ENCODE measurements at regions not wholly inside any gene's neighbourhood (a gene's known extent, or its start where the extent isn't known, plus 50 kb on each side); places are given as distances from the start of the nearest gene placed in this dataset.
"Not testable (repeated sequence)": the region's sequence is repeated elsewhere in the genome, so short reads cannot be mapped to it uniquely, and the experiment has no call there.

DNA sequence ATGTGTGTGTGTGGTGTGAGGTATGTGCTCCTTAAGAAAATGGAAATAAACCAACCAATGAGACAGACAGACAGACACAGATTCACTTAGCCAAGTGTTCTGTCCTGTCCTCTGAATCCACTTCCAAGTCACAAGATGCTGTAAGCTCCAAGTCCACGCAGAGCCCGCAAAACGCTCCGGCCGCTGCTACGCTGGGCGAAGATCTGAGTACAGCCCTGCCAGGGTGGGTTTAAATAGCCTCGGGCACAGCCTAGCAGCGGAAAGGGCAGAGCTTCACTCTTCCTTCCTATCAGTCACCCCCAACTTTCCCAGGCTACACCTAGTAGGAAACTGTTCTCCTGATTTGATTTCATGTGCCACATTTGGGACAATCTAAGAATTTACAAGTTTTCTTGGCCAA is 121.2 kb upstream of the ANKRD30BL start:
- no peak for DNase-seq
- Mint-ChIP-seq H3K27me3 (ENCODE audit: low read depth, poor library complexity) (peaks cover 2% of the 10 kb centered on the region), H3K9me3 (peaks cover 30% of the 10 kb centered on the region), H3K4me3 (no peak overlapping the region), H3K4me1 (no peaks in the 10 kb centered on the region), H3K27ac (no peak overlapping the region), H3K36me3 (ENCODE audit: low read depth) (no peaks in the 10 kb centered on the region)
- TF ChIP-seq, protein P1, sequence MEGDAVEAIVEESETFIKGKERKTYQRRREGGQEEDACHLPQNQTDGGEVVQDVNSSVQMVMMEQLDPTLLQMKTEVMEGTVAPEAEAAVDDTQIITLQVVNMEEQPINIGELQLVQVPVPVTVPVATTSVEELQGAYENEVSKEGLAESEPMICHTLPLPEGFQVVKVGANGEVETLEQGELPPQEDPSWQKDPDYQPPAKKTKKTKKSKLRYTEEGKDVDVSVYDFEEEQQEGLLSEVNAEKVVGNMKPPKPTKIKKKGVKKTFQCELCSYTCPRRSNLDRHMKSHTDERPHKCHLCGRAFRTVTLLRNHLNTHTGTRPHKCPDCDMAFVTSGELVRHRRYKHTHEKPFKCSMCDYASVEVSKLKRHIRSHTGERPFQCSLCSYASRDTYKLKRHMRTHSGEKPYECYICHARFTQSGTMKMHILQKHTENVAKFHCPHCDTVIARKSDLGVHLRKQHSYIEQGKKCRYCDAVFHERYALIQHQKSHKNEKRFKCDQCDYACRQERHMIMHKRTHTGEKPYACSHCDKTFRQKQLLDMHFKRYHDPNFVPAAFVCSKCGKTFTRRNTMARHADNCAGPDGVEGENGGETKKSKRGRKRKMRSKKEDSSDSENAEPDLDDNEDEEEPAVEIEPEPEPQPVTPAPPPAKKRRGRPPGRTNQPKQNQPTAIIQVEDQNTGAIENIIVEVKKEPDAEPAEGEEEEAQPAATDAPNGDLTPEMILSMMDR (IDR thresholded peaks at IDR 0.05): no peak

DNA sequence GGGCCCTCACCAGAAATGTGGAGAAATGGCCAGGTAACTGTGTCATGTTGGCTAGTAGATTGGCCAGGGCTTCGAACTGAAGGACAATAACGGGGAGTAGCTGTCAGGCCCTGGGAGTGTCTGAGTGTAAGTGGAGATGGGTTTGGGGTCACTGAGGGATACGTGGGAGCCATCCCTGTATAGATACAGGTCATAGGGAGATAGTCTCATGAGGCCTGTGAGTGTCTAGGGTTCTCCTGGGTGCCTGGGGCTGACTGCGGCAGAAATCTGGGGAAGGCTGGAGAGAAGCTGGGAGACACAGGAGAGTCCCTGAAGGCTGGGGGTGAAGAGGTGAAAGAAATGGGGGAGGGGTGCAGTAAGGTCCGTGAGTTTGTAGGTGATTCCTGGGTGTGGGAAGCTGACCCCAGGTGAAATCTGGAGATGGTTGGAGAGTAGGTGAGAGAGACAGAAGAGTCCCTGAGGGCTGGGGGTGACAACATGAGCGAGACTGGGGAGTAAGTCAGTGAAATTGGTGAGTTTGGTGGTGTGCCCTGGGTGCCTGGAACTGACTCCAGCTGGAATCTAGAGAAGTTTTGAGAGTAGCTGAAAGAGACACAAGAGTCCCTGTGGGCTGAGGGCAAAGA is 124.6 kb upstream of the ANKRD30BL start:
- not testable (repeated sequence) for H3K27ac Mint-ChIP-seq; H3K4me1 Mint-ChIP-seq; H3K4me3 Mint-ChIP-seq; H3K36me3 Mint-ChIP-seq (ENCODE audit: low read depth); H3K27me3 Mint-ChIP-seq (ENCODE audit: low read depth, poor library complexity); DNase-seq; H3K9me3 Mint-ChIP-seq

DNA sequence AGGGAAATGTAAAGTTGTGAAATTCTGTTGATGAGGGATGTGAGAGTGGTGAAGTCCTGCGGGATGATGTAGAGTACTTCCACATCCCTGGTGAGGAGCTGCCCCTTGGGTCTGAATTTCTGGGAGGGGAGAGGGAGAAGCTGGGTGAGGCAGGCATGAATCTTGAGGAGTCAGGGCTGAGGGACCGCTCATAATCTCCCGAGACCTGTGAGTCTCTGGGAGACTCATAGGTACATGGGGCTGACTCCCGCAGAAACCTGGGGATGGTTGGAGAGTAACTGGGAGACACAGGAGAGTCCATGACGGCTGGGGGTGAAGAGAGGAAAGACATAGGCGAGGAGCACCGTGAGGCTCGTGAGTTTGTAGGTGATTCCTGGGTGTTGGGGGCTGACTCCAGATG is 126.2 kb upstream of the ANKRD30BL start:
- not testable (repeated sequence) for H3K4me1 Mint-ChIP-seq; DNase-seq; H3K36me3 Mint-ChIP-seq (ENCODE audit: low read depth); H3K4me3 Mint-ChIP-seq; H3K27ac Mint-ChIP-seq; H3K9me3 Mint-ChIP-seq; H3K27me3 Mint-ChIP-seq (ENCODE audit: low read depth, poor library complexity)

DNA sequence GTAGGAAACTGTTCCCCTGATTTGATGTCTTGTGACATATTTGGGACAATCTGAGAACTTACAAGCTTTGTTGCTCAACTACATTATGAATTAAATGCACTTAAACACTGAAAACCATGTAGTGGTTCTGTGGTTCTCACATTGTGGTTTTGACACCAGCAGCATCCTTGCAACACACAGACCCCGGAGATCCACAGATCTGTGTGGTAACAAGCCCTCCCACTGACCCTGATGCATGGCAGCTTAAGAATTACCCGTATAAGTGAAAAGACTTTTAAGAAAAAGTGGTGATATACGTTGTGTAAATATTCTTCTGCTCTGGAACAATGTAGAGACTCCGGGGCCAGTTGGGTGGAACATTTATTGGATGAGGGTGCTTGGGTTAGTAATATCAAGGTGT is 127.4 kb upstream of the ANKRD30BL start:
- H3K9me3 Mint-ChIP-seq; H3K36me3 Mint-ChIP-seq (ENCODE audit: low read depth); H3K4me1 Mint-ChIP-seq; DNase-seq; H3K4me3 Mint-ChIP-seq; H3K27me3 Mint-ChIP-seq (ENCODE audit: low read depth, poor library complexity); H3K27ac Mint-ChIP-seq: not testable (repeated sequence)

DNA sequence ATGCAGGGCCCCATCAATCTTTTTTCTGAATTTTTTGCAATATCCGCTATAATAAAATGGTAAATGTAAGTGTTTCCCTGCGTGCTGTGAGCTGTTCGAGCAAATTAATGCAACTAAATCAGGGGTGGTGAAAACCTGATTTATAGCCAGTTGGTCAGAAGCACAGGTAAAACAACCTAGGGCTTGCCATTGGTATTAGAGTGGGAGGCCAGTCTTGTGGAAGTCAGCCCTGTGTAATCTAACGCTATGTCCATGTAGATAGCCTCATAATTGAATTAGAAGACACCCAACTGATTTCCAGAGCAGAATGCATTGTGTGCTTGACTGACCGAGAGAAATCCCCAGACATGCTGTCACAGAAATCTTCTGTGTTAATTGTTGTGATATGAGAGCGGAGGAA is 126.8 kb upstream of the GPR39 start:
- H3K4me1 Mint-ChIP-seq; H3K27ac Mint-ChIP-seq; H3K9me3 Mint-ChIP-seq; H3K4me3 Mint-ChIP-seq; DNase-seq; H3K36me3 Mint-ChIP-seq (ENCODE audit: low read depth); H3K27me3 Mint-ChIP-seq (ENCODE audit: low read depth, poor library complexity): not testable (repeated sequence)

DNA sequence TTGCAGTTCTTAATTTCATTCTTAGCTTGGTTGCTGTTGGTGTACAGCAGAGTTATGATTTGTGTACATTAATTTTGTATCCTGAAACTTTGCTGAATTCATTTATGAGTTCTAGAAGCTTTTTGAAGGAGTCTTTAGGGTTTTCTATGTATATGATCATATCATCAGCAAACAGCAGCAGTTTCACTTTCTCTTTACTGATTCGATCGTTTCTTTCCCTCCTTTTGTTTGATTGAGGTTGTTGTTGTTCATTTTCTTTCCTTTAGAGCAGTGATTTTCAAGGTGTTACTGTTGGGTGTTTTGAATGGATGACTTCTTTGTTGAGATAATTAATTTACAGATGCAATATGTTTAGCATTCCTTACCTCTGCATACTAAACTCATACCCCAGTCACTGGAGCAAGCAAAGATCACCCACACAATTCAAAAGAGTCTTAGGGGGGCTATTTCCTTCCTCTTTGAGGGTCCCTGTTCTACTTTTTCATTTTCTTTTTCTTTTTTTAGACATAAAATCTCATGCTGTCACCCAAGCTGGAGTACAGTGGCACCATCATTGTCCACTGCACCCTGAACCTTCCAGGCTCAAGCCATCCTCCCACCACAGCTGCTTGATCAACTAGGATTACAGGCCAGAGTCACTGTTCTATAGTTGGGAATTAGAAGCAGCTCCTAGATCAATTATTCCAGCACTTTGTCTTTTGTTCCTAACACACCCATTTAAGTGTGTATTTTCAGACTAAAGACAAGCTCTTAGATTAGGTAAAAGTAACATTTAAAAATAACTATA is 115.8 kb upstream of the GPR39 start:
- H3K27me3 Mint-ChIP-seq (ENCODE audit: low read depth, poor library complexity); H3K36me3 Mint-ChIP-seq (ENCODE audit: low read depth); H3K9me3 Mint-ChIP-seq; H3K4me3 Mint-ChIP-seq; H3K27ac Mint-ChIP-seq; DNase-seq: not testable (repeated sequence)
- peaks cover 11% of the 10 kb centered on the region for H3K4me1 Mint-ChIP-seq

DNA sequence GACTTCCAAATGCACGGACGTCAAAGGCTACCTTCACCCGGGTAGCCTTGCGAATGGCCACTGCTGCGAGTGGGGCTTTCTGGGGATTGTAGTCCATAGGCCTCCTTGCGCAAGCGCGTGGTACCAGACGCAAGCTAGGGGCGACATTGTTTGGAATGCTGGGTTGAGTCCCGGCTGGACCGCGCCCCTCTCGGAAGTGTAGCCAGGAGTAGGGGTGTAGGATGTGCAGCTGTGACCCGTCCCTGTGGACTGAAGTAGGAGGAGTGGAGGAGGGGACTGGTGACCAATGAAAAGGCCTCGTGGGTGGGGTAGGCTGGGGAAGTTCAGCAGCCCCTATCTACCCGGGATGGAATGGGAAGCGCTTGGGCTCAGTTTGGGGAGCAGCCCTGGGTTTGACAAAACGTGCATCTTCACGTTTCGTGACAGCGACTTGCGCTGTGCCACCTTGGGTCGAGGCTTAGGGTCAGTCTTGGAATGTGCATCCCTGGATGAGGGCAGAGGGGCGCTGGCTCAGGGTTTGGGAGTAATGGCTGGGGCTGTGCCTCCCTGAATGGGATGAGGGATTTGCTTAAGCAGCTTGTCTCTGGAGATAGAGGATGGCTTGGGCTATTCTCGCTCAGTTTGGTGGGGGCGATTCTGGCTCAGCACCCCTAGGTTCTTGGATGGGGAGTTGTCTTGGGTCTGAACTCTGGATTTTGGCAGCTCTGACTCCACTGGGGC is 111.8 kb upstream of the GPR39 start:
- Mint-ChIP-seq H3K27ac (peak overlapping the region; percentile 56), H3K27me3 (ENCODE audit: low read depth, poor library complexity) (peaks cover 12% of the 10 kb centered on the region), H3K4me1 (peaks cover 18% of the 10 kb centered on the region), H3K4me3 (peak overlapping the region; percentile 92)
- not testable (repeated sequence) for H3K9me3 Mint-ChIP-seq; H3K36me3 Mint-ChIP-seq (ENCODE audit: low read depth)
- peak; percentile 82 for DNase-seq

DNA sequence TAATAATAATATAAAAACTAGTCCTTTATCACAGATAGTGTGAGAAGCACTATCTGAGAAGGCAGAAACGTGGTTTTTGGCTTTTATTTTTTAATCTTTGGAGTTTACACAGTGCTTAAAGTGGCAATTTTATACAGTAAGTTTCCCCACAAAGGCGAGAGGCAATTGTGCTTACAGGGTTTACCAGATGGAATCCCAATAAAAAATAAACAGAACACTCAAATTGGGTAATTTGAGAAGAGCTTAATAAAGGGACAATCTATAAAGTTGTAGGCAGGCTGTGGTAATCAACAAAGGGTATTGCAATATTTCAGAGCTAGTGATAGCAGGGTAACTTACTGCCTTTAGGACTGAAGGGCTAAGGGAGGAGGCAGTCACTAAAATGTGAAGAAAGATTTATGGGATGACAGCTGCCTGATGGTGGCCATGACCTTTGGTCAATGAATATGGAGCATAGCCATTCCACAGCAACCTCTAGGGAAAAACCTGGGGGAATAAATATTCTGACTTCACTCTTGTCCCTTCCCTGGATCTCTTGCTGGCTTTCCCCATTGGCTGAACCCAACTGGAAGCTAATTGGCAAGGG is 108.9 kb upstream of the GPR39 start:
- not testable (repeated sequence) for H3K9me3 Mint-ChIP-seq; H3K36me3 Mint-ChIP-seq (ENCODE audit: low read depth); H3K27ac Mint-ChIP-seq; H3K4me3 Mint-ChIP-seq; DNase-seq
- H3K27me3 Mint-ChIP-seq (ENCODE audit: low read depth, poor library complexity): peaks cover 15% of the 10 kb centered on the region
- H3K4me1 Mint-ChIP-seq: peaks cover 18% of the 10 kb centered on the region

DNA sequence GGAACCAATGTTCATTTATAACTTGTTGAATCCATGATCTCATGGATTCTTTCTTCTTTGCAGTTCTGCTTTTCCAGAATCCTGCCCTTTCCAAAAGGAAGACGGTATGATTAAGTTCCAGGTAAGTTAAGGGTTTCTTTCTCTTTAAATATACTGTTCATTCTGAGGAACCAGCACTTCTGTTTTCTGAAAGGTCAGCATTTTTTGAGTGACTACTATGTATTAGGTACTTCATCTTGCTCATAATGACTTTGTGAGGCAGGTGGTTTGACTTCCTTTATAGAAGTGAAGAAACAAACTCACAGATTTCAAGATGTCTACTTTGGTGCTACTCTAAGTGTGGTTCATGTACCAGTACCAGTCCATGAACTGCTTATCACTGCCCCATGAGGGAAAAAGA is 107.4 kb upstream of the GPR39 start:
- H3K36me3 Mint-ChIP-seq (ENCODE audit: low read depth); H3K4me3 Mint-ChIP-seq: not testable (repeated sequence)
- peaks cover 15% of the 10 kb centered on the region for H3K4me1 Mint-ChIP-seq

DNA sequence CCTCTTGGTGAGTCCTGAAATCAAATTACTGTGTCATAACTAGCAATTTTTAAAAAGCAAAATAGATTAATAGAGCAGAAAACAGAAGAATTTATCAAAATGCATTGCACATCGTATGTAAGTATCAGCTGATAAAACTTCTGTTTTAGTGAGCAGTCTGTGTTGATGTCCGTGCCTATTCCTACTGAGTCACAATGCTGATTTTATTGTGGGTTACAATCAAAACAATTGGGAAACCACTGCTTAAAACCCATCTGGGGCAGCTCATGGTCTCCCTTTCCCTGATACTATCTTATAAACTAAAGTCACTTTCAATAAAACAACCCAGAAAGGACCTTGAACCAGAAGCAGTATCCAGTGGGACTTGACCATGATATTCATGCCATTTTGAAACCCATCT is 101.1 kb upstream of the GPR39 start:
- not testable (repeated sequence) for H3K4me1 Mint-ChIP-seq; H3K27me3 Mint-ChIP-seq (ENCODE audit: low read depth, poor library complexity); H3K4me3 Mint-ChIP-seq; H3K27ac Mint-ChIP-seq; DNase-seq; H3K36me3 Mint-ChIP-seq (ENCODE audit: low read depth); H3K9me3 Mint-ChIP-seq

More for the DNA sequence above, 107.4 kb upstream of the GPR39 start:
- Mint-ChIP-seq H3K27me3 (ENCODE audit: low read depth, poor library complexity) (peaks cover 15% of the 10 kb centered on the region), H3K9me3 (peaks cover 11% of the 10 kb centered on the region)
- H3K27ac Mint-ChIP-seq, DNase-seq: not testable (repeated sequence)

DNA sequence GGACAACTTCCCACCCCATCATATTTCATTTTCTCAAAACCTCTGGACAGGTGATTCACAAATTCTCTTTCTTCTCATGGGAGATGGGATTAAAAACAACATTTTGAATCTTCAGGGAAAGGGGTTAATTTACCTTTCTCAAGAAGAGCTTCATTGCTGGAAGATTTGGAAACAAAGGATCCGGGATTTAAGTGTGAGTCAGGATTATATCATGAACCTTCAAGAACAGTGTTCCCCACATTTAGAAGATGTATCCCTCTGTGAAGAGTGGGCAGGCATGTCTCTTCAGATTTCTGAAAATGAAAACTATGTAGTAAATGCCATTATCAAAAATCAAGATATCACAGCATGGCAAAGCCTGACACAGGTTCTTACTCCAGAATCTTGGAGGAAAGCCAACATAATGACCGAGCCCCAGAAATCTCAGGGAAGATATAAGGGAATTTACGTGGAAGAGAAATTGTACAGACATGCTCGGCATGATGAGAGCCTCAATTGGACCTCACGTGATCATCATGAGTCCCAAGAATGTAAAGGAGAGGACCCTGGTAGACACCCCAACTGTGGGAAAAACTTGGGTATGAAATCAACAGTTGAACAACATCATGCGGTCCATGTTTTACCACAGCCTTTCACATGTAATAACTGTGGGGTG is 99.5 kb upstream of the GPR39 start:
- not testable (repeated sequence) for H3K27me3 Mint-ChIP-seq (ENCODE audit: low read depth, poor library complexity); H3K4me3 Mint-ChIP-seq; H3K9me3 Mint-ChIP-seq; DNase-seq; H3K4me1 Mint-ChIP-seq; H3K27ac Mint-ChIP-seq; H3K36me3 Mint-ChIP-seq (ENCODE audit: low read depth)

DNA sequence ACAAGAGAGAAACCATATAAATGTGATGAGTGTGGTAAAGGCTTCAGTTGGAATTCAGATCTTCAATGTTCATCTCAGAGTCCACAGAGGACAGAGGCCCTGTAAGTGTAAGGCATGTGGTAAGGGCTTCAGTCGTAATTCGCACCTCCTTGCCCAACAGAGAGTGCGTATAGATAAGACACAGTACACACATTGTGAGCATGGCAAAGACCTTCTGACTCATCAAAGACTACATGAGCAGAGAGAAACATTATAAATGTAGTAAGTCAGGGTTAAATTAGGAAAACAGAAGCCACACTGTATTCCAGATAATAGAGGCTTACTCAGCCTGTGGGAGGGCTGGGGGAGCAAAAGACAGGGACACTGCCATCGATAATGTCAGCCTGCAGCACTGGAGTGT is 98.1 kb upstream of the GPR39 start:
- not testable (repeated sequence) for H3K9me3 Mint-ChIP-seq; H3K27me3 Mint-ChIP-seq (ENCODE audit: low read depth, poor library complexity); H3K4me3 Mint-ChIP-seq; DNase-seq; H3K36me3 Mint-ChIP-seq (ENCODE audit: low read depth); H3K27ac Mint-ChIP-seq; H3K4me1 Mint-ChIP-seq

DNA sequence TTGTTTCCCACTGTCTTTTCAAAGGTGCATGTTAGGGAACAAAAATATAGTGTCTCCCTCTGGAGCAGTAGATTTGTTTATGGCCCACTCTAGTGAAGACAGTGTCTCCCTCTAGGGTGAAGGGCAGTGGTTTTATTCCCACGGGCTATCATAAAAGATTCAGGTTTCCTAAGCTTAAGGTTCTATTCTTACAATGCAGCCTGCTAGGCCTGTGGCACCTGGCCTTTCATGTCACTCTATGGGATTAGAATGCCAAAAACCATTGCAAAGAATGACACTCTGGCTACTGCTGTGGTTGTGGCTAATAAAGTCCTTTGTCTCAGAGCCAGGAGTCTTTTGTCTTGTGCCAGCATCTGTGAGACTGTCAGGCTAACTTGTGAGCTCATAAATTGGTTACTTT is 92.6 kb upstream of the GPR39 start:
- not testable (repeated sequence) for H3K4me1 Mint-ChIP-seq; H3K27me3 Mint-ChIP-seq (ENCODE audit: low read depth, poor library complexity); H3K4me3 Mint-ChIP-seq; H3K27ac Mint-ChIP-seq; H3K36me3 Mint-ChIP-seq (ENCODE audit: low read depth); H3K9me3 Mint-ChIP-seq; DNase-seq
